Activated CD8-positive, alpha-beta T cell treated with anti-CD3 and anti-CD28 coated beads for 36 hours (primary cell): ENCODE measurements at regions not wholly inside any gene's neighbourhood (a gene's known extent, or its start where the extent isn't known, plus 50 kb on each side); places are given as distances from the start of the nearest gene placed in this dataset.

Experiments used
- ATAC-seq: fragments of 200-7000 bp; cut with Tn5 transposase; one replicate; pipeline ENCODE4 v1.10.0; 2021; ENCODE audit warnings: mild to moderate bottlenecking, moderate library complexity
- CTCF ChIA-PET: fragments of 350-600 bp; sonication (Branson Sonifier 250); formaldehyde crosslinking; loops from one replicate; lab custom pipeline; 2021; ENCODE audit warnings: antibody characterized with exemption; lab: Charles Lee
- POLR2A ChIA-PET: fragments of 350-600 bp; sonication (Branson Sonifier 250); formaldehyde crosslinking; loops from one replicate; lab custom pipeline; 2021; ENCODE audit warnings: antibody characterized with exemption; lab: Charles Lee
- DNase-seq: peaks from one replicate; pipeline ENCODE4 v3.0.0-alpha.2; 2020
- H3K27ac Mint-ChIP-seq: one replicate; pipeline ENCODE4 v1.8.0; 2021; ENCODE audit warnings: mild to moderate bottlenecking, mixed read lengths
- H3K27me3 Mint-ChIP-seq: one replicate; pipeline ENCODE4 v1.8.0; 2021; ENCODE audit warnings: mixed read lengths
- H3K36me3 Mint-ChIP-seq: one replicate; pipeline ENCODE4 v1.8.0; 2021; ENCODE audit warnings: low read depth, mixed read lengths
- H3K4me1 Mint-ChIP-seq: one replicate; pipeline ENCODE4 v1.8.0; 2021; ENCODE audit warnings: low read depth, mixed read lengths
- H3K4me3 Mint-ChIP-seq: one replicate; pipeline ENCODE4 v1.8.0; 2021; ENCODE audit warnings: mild to moderate bottlenecking, moderate library complexity, mixed read lengths
- H3K9me3 Mint-ChIP-seq: one replicate; pipeline ENCODE4 v1.8.0; 2021; ENCODE audit warnings: mixed read lengths
- CTCF ChIP-seq: fragments of 200-600 bp; IDR thresholded peaks from one replicate; pipeline ENCODE4 v1.8.0; 2022; ENCODE audit warnings: antibody characterized with exemption, mild to moderate bottlenecking
- intact Hi-C: fragments of 100-400 bp; cut with micrococcal nuclease; formaldehyde crosslinking; loops from one replicate; pipeline ENCODE4 v1.10.0; 2022

- peaks cover 5% of the 10 kb centered on the region for H3K27me3 Mint-ChIP-seq
- H3K4me1 Mint-ChIP-seq: no peaks in the 10 kb centered on the region
- intact Hi-C loops: no loop called here
- H3K36me3 Mint-ChIP-seq: no peaks in the 10 kb centered on the region
- DNase-seq (no peak), ATAC-seq (no peak)
- no peaks in the 10 kb centered on the region for H3K9me3 Mint-ChIP-seq
- ChIA-PET CTCF (interaction anchor here (1.4 kb wide), 1 partner anchor 12 kb away, joined by 5 read pairs; no protein-coding TSS in a partner anchor), POLR2A (no interaction called here)
- H3K27ac Mint-ChIP-seq: no peak overlapping the region
- no peak for TF ChIP-seq CTCF
- H3K4me3 Mint-ChIP-seq: no peak overlapping the region
Observed at GRCh38 chr10:120960725-120961124, 109.6 kb downstream of the WDR11 start.

DNA sequence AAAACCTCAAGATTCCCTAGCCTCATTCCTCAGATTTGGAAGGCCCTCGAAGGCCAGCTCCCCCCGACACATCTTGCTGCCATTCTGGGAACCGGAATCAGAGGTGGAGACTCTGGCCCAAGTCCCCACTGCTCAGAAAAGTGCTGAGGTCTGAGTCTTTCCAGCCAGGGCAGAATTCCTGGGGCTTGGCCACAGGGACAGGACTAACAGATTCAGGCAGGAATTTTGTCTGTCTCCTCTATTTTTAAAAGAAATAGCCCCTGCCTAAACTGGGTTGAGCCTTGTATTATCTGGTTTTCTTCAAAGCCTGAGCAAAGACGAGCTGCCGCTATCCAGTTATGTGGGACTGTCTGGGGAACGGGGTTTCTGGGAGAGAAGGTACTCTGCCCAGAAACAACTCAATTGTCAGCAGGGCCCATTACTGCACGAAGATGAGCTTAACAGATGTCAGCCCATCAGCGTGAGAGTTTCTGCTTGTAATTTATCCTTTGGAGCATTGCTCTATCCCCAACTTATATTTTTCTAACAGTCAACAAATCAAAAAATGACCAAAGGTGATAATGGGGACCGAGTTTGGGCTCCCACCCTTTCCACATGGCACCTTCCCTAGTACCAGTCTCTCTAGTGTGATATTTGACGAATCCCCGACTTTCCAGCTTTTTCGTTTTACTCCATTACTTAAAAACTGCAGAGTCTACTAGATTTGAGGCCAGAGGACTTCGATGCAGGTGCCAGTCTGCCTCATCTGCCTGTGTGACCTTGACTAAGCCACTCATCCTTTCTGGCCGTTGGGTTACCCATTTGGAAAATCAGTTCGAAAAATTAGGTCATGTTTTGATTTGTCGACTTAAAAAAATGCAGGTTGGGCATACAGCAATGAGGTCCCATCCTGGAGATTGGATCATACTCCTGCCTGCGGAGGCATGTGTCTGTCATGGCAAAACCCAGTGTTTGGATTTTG, 110.9 kb downstream of the WDR11 start:
- ATAC-seq: no peak
- Mint-ChIP-seq H3K36me3 (no peaks in the 10 kb centered on the region), H3K9me3 (no peaks in the 10 kb centered on the region), H3K27me3 (peaks cover 2% of the 10 kb centered on the region), H3K4me1 (no peaks in the 10 kb centered on the region), H3K4me3 (no peak overlapping the region), H3K27ac (no peak overlapping the region)
- no peak for DNase-seq
- ChIA-PET POLR2A (no interaction called here), CTCF (no interaction called here)
- intact Hi-C loops: no loop called here
- no peak for TF ChIP-seq CTCF

- ATAC-seq: no peak
- H3K4me1 Mint-ChIP-seq: no peaks in the 10 kb centered on the region
- H3K27me3 Mint-ChIP-seq: no peaks in the 10 kb centered on the region
- DNase-seq: no peak
- ChIA-PET POLR2A (interaction anchor here (0.5 kb wide), 1 partner anchor 798 kb away, joined by 3 read pairs; no protein-coding TSS in a partner anchor), CTCF (no interaction called here)
- intact Hi-C loops: no loop called here
- no peak for TF ChIP-seq CTCF
- no peaks in the 10 kb centered on the region for H3K36me3 Mint-ChIP-seq
- no peak overlapping the region for H3K4me3 Mint-ChIP-seq
- H3K27ac Mint-ChIP-seq: no peak overlapping the region
- H3K9me3 Mint-ChIP-seq: no peaks in the 10 kb centered on the region
Observed at GRCh38 chr10:120962756-120963593, 111.8 kb downstream of the WDR11 start.

- Mint-ChIP-seq H3K4me1 (no peaks in the 10 kb centered on the region), H3K4me3 (no peak overlapping the region), H3K27ac (no peak overlapping the region), H3K9me3 (no peaks in the 10 kb centered on the region), H3K27me3 (no peaks in the 10 kb centered on the region), H3K36me3 (no peaks in the 10 kb centered on the region)
- TF ChIP-seq CTCF: no peak
- intact Hi-C loops: no loop called here
- POLR2A ChIA-PET: no interaction called here
- DNase-seq: no peak
- CTCF ChIA-PET: no interaction called here
- no peak for ATAC-seq
Observed at GRCh38 chr10:120963594-120964220, 112.5 kb downstream of the WDR11 start.
